ENCODE measurements at regions not wholly inside any gene's neighbourhood (a gene's known extent, or its start where the extent isn't known, plus 50 kb on each side); places are given as distances from the start of the nearest gene placed in this dataset.

DNA sequence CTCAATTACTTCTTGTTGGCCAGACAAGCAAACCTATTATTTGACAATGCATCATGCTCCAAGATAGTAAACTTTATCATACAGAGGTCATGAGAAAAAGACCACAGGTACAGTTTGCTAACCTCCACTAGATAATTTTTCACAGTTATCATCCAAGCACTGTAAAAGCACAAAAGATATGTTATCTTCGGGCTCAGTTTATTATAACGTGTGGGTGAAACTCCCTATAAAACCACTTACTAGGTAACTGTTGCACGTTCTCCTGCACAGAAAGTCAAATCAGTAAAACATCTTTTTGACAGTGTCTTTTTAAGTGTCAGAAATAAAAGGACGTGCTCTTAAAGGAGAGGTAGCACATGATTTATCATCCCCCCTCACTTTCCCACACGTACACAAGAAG, 94.7 kb upstream of the BCL11A start:
- DNase-seq (ENCODE audit: low read depth) = no peak
- no peak overlapping the region for H3K4me3 ChIP-seq (ENCODE audit: control insufficient read depth, low read depth, low read length)
- TF ChIP-seq, protein P1, sequence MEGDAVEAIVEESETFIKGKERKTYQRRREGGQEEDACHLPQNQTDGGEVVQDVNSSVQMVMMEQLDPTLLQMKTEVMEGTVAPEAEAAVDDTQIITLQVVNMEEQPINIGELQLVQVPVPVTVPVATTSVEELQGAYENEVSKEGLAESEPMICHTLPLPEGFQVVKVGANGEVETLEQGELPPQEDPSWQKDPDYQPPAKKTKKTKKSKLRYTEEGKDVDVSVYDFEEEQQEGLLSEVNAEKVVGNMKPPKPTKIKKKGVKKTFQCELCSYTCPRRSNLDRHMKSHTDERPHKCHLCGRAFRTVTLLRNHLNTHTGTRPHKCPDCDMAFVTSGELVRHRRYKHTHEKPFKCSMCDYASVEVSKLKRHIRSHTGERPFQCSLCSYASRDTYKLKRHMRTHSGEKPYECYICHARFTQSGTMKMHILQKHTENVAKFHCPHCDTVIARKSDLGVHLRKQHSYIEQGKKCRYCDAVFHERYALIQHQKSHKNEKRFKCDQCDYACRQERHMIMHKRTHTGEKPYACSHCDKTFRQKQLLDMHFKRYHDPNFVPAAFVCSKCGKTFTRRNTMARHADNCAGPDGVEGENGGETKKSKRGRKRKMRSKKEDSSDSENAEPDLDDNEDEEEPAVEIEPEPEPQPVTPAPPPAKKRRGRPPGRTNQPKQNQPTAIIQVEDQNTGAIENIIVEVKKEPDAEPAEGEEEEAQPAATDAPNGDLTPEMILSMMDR (IDR thresholded peaks at IDR 0.05; ENCODE audit: control insufficient read depth, insufficient read depth, low read depth, low read length, missing control alignments) = no peak

DNA sequence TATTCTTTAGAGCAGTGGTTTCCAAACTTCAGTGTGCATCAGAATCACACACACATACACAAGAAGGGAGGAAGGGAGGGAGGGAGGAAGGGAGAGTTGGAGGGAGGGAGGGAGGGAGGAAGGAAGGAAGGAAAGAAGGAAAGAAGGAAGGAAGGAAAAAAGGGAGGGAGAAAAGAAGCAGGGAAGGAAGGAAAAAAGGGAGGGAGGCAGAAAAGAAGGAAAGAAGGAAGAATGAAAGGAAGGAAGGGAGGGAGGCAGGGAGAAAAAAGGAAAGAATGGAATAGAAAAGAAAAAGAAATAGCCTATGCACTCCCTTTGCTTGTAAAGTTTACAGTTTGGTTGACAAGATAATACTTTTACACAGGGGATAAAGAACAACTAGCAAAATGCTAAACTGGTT, 96.3 kb upstream of the BCL11A start:
- TF ChIP-seq, protein P1 (IDR thresholded peaks at IDR 0.05; ENCODE audit: control insufficient read depth, insufficient read depth, low read depth, low read length, missing control alignments) = no peak
- H3K4me3 ChIP-seq (ENCODE audit: control insufficient read depth, low read depth, low read length) = no peak overlapping the region

DNA sequence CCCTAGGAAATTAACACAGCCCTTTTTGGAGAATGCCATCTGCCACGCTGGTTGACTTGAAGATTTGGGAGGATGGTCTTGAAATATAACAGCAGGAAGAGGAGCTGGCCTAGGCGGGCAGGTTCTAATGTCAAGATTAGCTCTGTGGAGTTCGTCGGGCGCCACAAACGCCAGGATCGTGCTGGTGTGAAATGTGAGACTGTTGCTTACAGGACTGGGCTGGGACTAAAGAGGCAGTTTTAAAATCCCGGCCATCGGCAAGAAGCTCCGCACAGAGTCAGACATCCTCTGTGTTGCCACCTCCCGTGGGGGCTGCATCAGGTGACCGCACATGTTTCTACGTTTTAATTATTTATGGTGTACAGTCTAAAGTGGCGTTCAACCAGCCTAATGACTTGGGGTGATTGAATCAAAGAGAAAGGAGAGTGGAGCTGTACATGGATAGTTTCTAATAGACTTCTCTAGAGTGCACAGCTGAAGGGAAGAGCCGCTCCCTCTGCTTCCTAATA, 99.4 kb upstream of the BCL11A start:
- TF ChIP-seq, protein P1 (IDR thresholded peaks at IDR 0.05; ENCODE audit: control insufficient read depth, insufficient read depth, low read depth, low read length, missing control alignments) = no peak
- no peak overlapping the region for H3K4me3 ChIP-seq (ENCODE audit: control insufficient read depth, low read depth, low read length)
- no peak for DNase-seq (ENCODE audit: low read depth)

More for the DNA sequence above, 96.3 kb upstream of the BCL11A start:
- DNase-seq (ENCODE audit: low read depth) = no peak

- no peak for DNase-seq (ENCODE audit: low read depth)
- H3K4me3 ChIP-seq (ENCODE audit: control insufficient read depth, low read depth, low read length) = no peak overlapping the region
- TF ChIP-seq, protein P1 (IDR thresholded peaks at IDR 0.05; ENCODE audit: control insufficient read depth, insufficient read depth, low read depth, low read length, missing control alignments) = no peak
Measured at GRCh38 chr2:60657673-60658072, 98.4 kb upstream of the PAPOLG start.

GRCh38 chr2:60659026-60659425, 97.0 kb upstream of the PAPOLG start:
- DNase-seq (ENCODE audit: low read depth) = no peak
- H3K4me3 ChIP-seq (ENCODE audit: control insufficient read depth, low read depth, low read length) = no peak overlapping the region
- TF ChIP-seq, protein P1 (IDR thresholded peaks at IDR 0.05; ENCODE audit: control insufficient read depth, insufficient read depth, low read depth, low read length, missing control alignments) = peak; percentile 17

- no peak for DNase-seq (ENCODE audit: low read depth)
- TF ChIP-seq, protein P1 (IDR thresholded peaks at IDR 0.05; ENCODE audit: control insufficient read depth, insufficient read depth, low read depth, low read length, missing control alignments) = no peak
- H3K4me3 ChIP-seq (ENCODE audit: control insufficient read depth, low read depth, low read length) = no peak overlapping the region
Measured at GRCh38 chr2:60661073-60661738, 94.9 kb upstream of the PAPOLG start.

All from AG09309 (cell line).